ENCODE measurements at regions not wholly inside any gene's neighbourhood (a gene's known extent, or its start where the extent isn't known, plus 50 kb on each side); places are given as distances from the start of the nearest gene placed in this dataset.

GRCh38 chr18:67997496-67997895, 481.0 kb upstream of the DSEL start:
- DNase-seq (ENCODE audit: low spot score): no peak

DNA sequence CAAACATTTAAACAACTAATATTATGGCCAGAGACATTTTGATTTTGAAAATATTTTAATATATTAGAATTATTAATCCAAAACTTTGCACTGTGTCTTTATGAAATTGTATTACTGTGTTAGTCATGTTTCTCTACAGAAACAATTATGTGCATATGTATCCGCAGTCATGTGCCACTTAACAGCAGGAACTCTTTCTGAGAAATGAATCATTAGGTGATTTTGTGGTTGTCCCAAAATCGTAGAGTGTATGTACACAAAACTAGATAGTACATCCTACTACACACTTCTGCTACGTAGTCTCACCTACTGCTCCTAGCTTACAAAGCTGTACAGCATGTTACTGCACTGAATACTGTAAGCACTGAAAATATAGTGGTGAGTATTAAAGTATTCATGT, 479.2 kb upstream of the DSEL start:
- no peak for DNase-seq (ENCODE audit: low spot score)

DNA sequence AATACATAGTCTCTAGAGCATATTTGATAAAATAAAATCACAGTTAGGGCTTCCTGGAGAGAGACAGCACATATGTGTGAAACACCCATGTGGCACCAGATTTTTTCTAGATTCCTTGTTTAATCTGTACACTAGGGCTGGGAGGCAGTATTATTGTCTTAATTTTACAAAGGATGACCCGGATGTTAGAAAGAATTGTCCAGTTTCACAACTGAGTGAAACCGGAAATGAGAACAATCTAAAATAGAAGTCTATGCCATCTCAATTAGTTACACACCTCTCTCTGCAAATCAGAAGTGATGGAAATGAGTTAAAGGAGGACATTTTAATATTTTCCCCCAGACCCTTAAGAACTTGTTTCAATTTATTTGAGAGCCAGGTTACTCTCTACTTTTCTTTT, 463.7 kb upstream of the DSEL start:
- no peak for DNase-seq (ENCODE audit: low spot score)

DNA sequence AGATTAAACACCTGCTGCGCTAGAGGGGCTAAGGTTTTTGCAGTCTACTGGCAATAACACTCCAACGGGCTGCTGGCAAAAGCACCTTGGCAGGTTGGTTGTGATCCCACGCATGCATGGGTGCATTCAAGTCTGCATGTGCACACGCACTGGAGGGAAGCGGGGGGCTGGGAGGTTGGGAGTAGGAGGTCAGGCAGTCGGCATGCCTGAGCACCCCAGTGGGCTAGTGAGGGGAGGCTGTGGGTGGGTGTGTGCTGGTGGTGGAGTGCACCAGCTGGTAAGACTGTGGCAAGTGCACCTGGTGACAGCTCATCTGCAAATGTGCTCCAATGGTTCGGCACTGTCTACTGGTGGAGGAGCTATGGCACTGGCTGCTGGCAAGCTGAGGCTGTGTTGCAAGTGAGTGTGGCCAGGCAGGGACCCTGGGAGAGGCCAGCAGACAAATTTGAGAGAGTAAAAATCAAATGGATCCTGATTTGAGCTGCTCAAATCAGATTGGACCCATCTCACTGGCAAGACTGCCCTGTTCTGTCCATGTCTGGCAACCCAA, 460.6 kb upstream of the DSEL start:
- no peak for DNase-seq (ENCODE audit: low spot score)

DNA sequence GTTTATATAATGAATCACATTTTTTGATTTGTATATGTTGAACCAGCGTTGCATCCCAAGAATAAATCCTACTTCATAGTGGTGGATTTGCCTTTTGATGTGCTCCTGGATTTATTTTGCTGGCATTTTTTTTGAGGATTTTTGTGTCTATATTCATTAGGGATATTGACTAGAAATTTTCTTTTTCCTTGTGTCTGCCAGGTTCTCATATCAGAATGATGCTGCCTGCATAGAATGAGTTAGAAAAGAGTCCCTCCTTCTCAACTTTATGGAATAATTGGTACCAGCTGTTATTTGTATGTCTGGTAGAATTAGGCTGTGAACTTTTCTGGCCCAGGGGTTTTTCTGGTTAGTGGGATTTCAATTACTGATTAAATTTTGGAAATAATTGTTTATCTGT, 457.4 kb upstream of the DSEL start:
- DNase-seq (ENCODE audit: low spot score): no peak

GRCh38 chr18:67969458-67969857, 452.9 kb upstream of the DSEL start:
- DNase-seq (ENCODE audit: low spot score): no peak

GRCh38 chr18:67966224-67966623, 449.7 kb upstream of the DSEL start:
- no peak for DNase-seq (ENCODE audit: low spot score)

DNA sequence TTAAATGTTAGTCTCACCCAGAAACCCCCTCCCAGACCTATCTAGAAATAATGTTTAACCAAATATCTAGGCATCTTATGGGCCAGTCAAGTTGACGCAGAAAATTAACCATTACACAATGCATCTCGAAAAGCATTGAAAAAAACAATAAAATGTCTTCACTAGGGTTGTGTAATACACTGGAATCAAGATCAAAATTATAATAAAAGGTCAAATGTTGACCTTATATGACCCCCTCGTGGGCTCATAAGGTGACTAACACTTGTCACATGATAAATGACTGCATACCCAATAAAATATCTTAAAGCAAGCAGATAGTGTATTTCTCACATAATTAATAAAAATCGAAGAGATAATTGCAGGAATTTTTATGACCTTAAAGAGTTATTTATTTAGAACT, 447.9 kb upstream of the DSEL start:
- DNase-seq (ENCODE audit: low spot score): no peak

DNA sequence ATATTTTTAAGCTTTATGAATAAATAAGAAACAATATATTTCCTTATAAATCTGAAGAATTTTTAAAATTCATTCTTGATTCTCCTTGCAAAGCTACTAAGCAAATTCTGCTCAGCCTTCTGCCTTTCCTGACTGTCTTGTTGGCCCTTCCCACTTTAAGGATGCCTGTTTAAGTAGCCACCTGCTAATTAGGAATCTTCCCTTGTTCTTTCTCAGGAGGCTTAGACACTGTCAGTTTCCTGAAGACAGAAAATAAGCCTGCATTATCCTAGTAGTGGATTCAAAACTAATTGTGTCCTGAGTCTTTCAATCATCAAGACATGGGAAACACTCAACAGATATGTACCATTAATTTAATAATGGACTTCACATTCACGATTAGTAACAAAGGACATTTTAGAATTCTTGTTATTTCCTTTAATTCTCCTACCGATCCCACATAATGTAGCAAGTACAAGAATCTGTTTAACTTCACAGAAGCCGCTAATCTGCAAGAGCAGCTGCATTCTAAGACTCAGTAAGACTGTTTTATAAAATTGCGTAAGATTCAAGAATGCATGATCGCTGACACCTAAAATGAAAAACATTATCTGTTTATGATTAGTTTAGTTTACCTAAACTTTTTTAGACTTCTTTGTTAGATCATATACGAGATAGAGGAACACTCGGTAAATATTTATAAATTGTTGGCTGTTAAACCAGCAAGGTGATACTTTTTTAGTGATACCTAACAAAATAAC, 445.4 kb upstream of the DSEL start:
- no peak for DNase-seq (ENCODE audit: low spot score)

GRCh38 chr18:67957684-67958083, 441.2 kb upstream of the DSEL start:
- no peak for DNase-seq (ENCODE audit: low spot score)

DNA sequence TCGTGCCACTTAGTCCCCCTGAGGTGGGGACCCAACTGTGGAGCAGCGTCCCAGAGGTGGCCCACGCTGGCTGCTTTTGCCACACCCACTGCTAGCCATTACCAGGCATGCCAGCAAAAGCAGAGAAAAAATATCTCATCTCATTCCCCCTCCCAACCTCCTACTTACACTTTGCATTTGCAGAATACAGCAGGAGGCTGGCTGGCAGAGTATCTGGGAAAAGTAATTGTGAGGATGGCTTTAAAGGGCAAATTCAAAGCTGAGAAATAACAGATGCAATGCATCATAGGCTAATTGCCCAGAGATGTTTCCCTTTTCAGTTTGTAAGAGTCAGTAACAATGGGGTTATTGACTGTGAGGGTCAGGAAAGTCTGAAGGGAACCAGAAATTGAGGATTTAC, 438.1 kb upstream of the DSEL start:
- no peak for DNase-seq (ENCODE audit: low spot score)

DNA sequence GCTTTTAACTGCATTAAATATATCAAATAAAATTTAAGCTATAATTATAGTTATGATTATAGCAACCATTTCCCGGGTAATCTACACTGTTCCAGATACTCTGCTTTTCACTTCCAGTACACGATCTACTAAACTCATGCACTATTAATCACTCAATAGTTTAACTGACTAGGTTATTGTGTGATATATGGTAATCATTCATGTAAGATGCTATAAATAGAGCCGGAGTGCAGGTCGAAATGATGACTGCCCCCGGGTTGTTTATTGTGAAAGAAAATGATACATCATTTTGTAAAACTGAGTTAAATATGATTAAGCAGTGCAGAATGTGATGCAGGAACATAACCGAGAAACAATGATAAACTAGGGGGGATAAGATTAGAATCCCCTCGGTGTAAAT, 434.6 kb upstream of the DSEL start:
- DNase-seq (ENCODE audit: low spot score): no peak

DNA sequence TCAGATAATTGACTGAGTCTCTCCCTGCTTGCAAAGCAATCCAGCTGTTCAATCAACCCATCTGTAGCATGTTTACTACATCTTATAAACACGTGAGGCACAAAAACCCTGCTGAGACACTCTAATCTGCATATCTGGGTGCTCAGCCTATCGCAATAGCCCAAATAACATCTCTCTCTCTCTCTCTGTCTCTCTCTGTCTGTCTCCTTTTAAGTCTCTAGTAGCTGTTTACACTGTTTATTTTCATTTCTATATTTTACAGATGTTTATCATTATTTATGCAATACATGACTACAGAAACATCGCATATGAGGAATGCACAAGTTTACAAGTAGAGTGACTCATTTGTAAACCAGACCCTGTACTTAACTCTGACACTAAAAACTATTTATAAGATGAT, 422.1 kb upstream of the DSEL start:
- no peak for DNase-seq (ENCODE audit: low spot score)

DNA sequence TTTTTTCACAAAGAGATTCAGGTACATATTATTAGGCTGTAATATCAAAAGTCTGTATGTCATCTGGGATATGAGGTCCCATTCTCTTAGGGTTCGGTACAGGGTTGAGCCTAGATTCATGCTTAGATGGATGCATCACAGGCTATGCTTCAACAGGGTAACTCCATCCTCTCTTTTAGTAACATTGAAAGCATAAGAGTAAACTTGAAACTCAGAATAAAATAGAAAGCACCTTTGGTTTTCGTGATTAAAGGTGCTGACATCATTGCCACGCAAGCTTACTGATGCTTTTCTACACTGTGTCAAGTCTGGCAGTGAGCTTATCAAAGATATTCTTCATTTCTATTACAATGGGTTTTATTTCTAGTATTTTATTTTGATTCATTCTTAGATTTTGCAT, 419.1 kb upstream of the DSEL start:
- no peak for DNase-seq (ENCODE audit: low spot score)

- no peak for DNase-seq (ENCODE audit: low spot score)
Observed at GRCh38 chr18:67933271-67933670, 416.8 kb upstream of the DSEL start.

DNA sequence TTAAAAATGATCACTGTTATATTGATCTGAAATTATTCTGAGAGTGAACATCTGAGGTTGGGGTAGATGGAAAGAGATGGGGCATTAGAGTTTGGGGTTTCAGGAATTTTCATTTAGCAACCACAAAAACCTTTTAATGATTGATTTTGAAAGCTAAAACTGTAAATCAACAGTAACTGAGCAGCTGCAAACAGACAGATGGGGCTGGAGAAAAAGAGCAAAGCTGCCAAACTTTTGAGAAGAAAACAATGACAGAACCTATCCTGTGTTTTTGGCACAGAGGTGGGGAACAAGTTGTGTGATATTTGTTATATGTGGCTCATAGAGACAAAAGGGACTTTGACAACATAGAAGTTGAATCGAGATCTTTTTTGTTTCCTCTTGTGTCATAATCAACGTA, 415.8 kb upstream of the DSEL start:
- DNase-seq (ENCODE audit: low spot score): no peak

GRCh38 chr18:67926929-67927864, 410.7 kb upstream of the DSEL start:
- DNase-seq (ENCODE audit: low spot score): no peak

DNA sequence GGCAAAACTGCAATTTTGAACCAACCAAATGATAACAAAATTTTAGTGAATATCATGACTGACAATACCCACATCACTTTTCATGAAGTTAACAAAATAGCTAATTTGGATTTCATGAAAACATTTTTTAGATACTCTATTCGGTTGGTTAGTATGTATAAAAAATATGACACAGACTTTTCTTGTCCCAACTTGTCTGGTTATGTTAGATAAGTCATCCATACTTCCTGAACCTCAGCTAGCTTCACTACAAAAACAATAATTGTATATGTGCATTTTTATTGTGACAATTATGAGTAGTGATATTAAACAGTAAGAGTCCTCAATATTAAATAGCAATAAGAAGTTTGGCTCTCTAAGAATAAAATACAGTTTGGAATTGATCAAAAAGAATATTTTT, 408.1 kb upstream of the DSEL start:
- DNase-seq (ENCODE audit: low spot score): no peak

GRCh38 chr18:67919316-67919715, 402.8 kb upstream of the DSEL start:
- DNase-seq (ENCODE audit: low spot score): no peak

- DNase-seq (ENCODE audit: low spot score): no peak
Observed at GRCh38 chr18:67916097-67916496, 399.6 kb upstream of the DSEL start.

DNA sequence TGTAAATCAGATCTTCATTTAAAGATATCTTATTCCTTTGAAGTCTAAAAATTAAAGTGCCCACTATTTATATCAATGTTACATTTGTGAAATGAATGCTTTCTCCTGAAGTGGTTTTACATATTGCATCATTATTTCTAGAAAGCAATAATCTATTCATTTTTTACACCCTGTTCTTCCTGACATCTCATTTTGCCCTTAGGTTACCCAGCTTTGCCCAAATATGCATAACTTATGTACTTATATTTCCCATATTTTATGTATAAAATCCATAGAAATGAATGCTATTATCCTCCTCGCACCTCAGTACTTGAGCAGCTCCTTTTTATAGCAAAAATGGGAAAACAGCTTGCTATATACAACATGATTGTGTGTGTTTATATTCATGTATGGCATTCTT, 396.5 kb upstream of the DSEL start:
- no peak for DNase-seq (ENCODE audit: low spot score)

DNA sequence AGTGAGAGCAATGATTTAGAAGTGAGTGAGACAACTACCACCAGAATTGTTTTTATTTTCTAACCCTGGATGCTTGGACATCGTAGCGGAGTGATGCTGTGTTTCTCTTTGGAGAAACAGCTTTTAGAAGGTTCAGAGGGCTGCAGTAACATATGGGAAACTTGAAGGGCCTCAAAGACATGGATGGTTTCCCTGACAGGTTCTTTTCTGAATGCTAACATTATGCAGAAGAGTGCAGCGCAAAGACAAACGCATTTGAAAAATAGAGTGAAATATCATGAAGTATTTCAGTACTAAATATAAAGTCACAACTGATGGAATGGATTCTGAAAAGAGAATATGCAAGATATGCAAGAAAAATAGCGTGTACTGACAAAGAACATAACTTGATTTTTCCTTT, 385.1 kb upstream of the DSEL start:
- no peak for DNase-seq (ENCODE audit: low spot score)

Measured in mesenteric fat pad (tissue), 1 donor.